Endothelial cell of umbilical vein (primary cell): ENCODE measurements at regions not wholly inside any gene's neighbourhood (a gene's known extent, or its start where the extent isn't known, plus 50 kb on each side); places are given as distances from the start of the nearest gene placed in this dataset.

ENCODE experiments used
- BruUV-seq: library from RNA; stranded (reverse); fragments of 400-500 nt; replicated peaks from 2 replicates; lab custom pipeline; 2021; lab: Mats Ljungman, UMichigan
- CTCF ChIA-PET: fragments of 300-600, 350-600 bp; sonication (Branson Sonifier 250); formaldehyde crosslinking; loops from one replicate; lab custom pipeline; 2021; ENCODE audit warnings: antibody characterized with exemption, inconsistent platforms; lab: Charles Lee
- POLR2A ChIA-PET: fragments of 300-600, 350-600 bp; sonication (Branson Sonifier 250); formaldehyde crosslinking; loops from one replicate; lab custom pipeline; 2021; ENCODE audit warnings: antibody characterized with exemption, inconsistent platforms; lab: Charles Lee
- DNase-seq: peaks from one replicate; pipeline ENCODE4 v3.0.0-alpha.2; 2011; ENCODE audit warnings: low read depth, low spot score
- FAIRE-seq: peaks from 2 replicates; lab custom pipeline; 2011; peaks lifted over from hg19 to GRCh38; lab: Jason Lieb, UNC
- H2AFZ ChIP-seq: 2 replicates; pipeline ENCODE4 v1.6.0; 2012; ENCODE audit warnings: low read depth, low read length, control low read depth, inconsistent platforms
- H3K27ac ChIP-seq: 2 replicates; pipeline ENCODE4 v1.5.1; 2011; ENCODE audit warnings: low read depth, mild to moderate bottlenecking, control low read depth, low read length, moderate library complexity; ENCODE audit not compliant: insufficient read depth
- H3K27me3 ChIP-seq, 2 experiments: 2 replicates each; pipeline versions ENCODE4 v1.6.0 to v1.6.1; 2011; ENCODE audit warnings: low read length in 2 of 2, mixed read lengths in 1 of 2; ENCODE audit not compliant: control insufficient read depth in 2 of 2, insufficient read depth in 2 of 2
- H3K36me3 ChIP-seq, 2 experiments: 2 replicates in 1 of 2; 3 replicates in 1 of 2; pipeline ENCODE4 v1.5.1; 2011; ENCODE audit warnings: low read length in 2 of 2, mild to moderate bottlenecking in 1 of 2, moderate library complexity in 1 of 2; ENCODE audit not compliant: control insufficient read depth in 2 of 2, insufficient read depth in 2 of 2; ENCODE audit errors: extremely low read depth in 1 of 2
- H3K4me1 ChIP-seq: 3 replicates; pipeline ENCODE4 v1.5.1; 2011; ENCODE audit warnings: mild to moderate bottlenecking, low read length; ENCODE audit not compliant: control insufficient read depth, insufficient read depth; ENCODE audit errors: extremely low read depth
- H3K4me2 ChIP-seq: 2 replicates; pipeline ENCODE4 v1.6.1; 2011; ENCODE audit warnings: low read length, control low read depth, mixed read lengths; ENCODE audit not compliant: insufficient read depth
- H3K4me3 ChIP-seq, 3 experiments: fragments of 200-600 bp in 1 of 3; sonication (generic), shearing (Covaris generic) in 1 of 3; replicated peaks in 1 of 3; 2 replicates each; pipeline ENCODE4 v1.5.1; 2011 to 2016; ENCODE audit warnings: control low read depth in 3 of 3, low read length in 3 of 3, mild to moderate bottlenecking in 2 of 3, inconsistent platforms in 1 of 3, low read depth in 1 of 3, moderate library complexity in 1 of 3; ENCODE audit not compliant: insufficient read depth in 1 of 3
- H3K79me2 ChIP-seq: 2 replicates; pipeline ENCODE4 v1.6.0; 2012; ENCODE audit warnings: low read length, inconsistent platforms; ENCODE audit not compliant: control insufficient read depth, insufficient read depth
- H3K9ac ChIP-seq: replicated peaks from 2 replicates; pipeline ENCODE3; 2011; ENCODE audit warnings: low read length, control low read depth; ENCODE audit not compliant: insufficient read depth; ENCODE audit errors: extremely low read depth
- H3K9me1 ChIP-seq: replicated peaks from 3 replicates; pipeline ENCODE4 v1.6.0; 2011; ENCODE audit warnings: mild to moderate bottlenecking, low read length; ENCODE audit not compliant: control insufficient read depth, insufficient read depth; ENCODE audit errors: extremely low read depth
- H3K9me3 ChIP-seq: replicated peaks from 2 replicates; pipeline ENCODE4 v1.5.1; 2012; ENCODE audit warnings: low read length, inconsistent platforms; ENCODE audit not compliant: control insufficient read depth, insufficient read depth
- H4K20me1 ChIP-seq: replicated peaks from 2 replicates; pipeline ENCODE3; 2011; ENCODE audit warnings: mild to moderate bottlenecking, low read length; ENCODE audit not compliant: control insufficient read depth, insufficient read depth; ENCODE audit errors: extremely low read depth
- CTCF ChIP-seq, 2 donors: IDR thresholded peaks; 1 replicate in 1 of 2; 2 replicates in 1 of 2; pipeline ENCODE4 v1.5.1; 2011; ENCODE audit warnings: low read length in 2 of 2, mild to moderate bottlenecking in 2 of 2, moderate library complexity in 2 of 2, control low read depth in 1 of 2, inconsistent platforms in 1 of 2, low read depth in 1 of 2; ENCODE audit not compliant: insufficient read depth in 1 of 2; ENCODE audit errors: extremely low read depth in 1 of 2
- EZH2 ChIP-seq: IDR thresholded peaks from 2 replicates; pipeline ENCODE4 v1.6.1; 2012; ENCODE audit warnings: borderline replicate concordance, low read depth, mild to moderate bottlenecking, moderate library complexity, low read length, inconsistent platforms; ENCODE audit not compliant: severe bottlenecking
- FOS ChIP-seq: IDR thresholded peaks from 2 replicates; pipeline ENCODE4 v1.6.1; 2011; ENCODE audit warnings: mild to moderate bottlenecking, low read length, moderate library complexity, borderline replicate concordance; ENCODE audit not compliant: insufficient read depth
- GATA2 ChIP-seq: IDR thresholded peaks from 2 replicates; pipeline ENCODE4 v1.7.0; 2011; ENCODE audit warnings: low read depth, mild to moderate bottlenecking, moderate library complexity, mixed read lengths, low read length; ENCODE audit not compliant: insufficient read length, insufficient read depth
- JUN ChIP-seq: IDR thresholded peaks from 2 replicates; pipeline ENCODE4 v1.6.1; 2011; ENCODE audit warnings: borderline replicate concordance, low read depth; ENCODE audit not compliant: insufficient read length, insufficient read depth
- MAX ChIP-seq: IDR thresholded peaks from 2 replicates; pipeline ENCODE4 v1.6.1; 2011; ENCODE audit not compliant: insufficient read depth, insufficient read length
- MYC ChIP-seq: IDR thresholded peaks from one replicate; pipeline ENCODE4 v1.6.1; 2011; ENCODE audit warnings: mild to moderate bottlenecking, low read depth, low read length
- POLR2A ChIP-seq: IDR thresholded peaks from 2 replicates; pipeline ENCODE4 v1.6.1; 2012; ENCODE audit warnings: low read depth, mild to moderate bottlenecking, control low read depth, low read length
- POLR2AphosphoS5 ChIP-seq: IDR thresholded peaks from 2 replicates; pipeline ENCODE4 v1.6.1; 2012; ENCODE audit warnings: low read depth, mild to moderate bottlenecking, control low read depth, low read length, moderate library complexity; ENCODE audit not compliant: insufficient read depth
- dilution Hi-C: fragments of 300-500 bp; cut with MboI; formaldehyde crosslinking; loops from one replicate; pipeline ENCODE4 v1.15.0; 2019; ENCODE audit warnings: low sequenced_read_pairs; ENCODE audit not compliant: extremely low pct_ligation_motif_present
- intact Hi-C: fragments of 100-400 bp; cut with micrococcal nuclease; formaldehyde crosslinking; loops from one replicate; pipeline ENCODE4 v1.10.0; 2022

- DNase-seq (no peak), FAIRE-seq (no peak)
- intact Hi-C loops (loop anchor here (10.0 kb wide), 1 partner anchor 1178 kb away; no protein-coding TSS in a partner anchor), dilution Hi-C loops (no loop called here)
- H3K27ac ChIP-seq = no peak overlapping the region
- no peaks in the 10 kb centered on the region for H3K36me3 ChIP-seq
- BruUV-seq = no TSS peak
- ChIA-PET CTCF (interaction anchor here (1.0 kb wide), 1 partner anchor 15 kb away, joined by 3 read pairs; no protein-coding TSS in a partner anchor), POLR2A (no interaction called here)
- peaks cover 2% of the 10 kb centered on the region for H3K4me1 ChIP-seq
- H3K4me3 ChIP-seq = no peak overlapping the region
- no peaks in the 10 kb centered on the region for H3K79me2 ChIP-seq
- TF ChIP-seq GATA2 (no peak), MYC (no peak), EZH2 (no peak), CTCF (IDR thresholded peaks at IDR 0.05; ENCODE audit: extremely low read depth in 1 of 2, insufficient read depth in 1 of 2, low read depth in 1 of 2, low read length in 2 of 2) (no peak), POLR2A (no peak), FOS (no peak), JUN (no peak), MAX (no peak), POLR2AphosphoS5 (no peak)
- no peaks in the 10 kb centered on the region for H3K9me3 ChIP-seq
- H4K20me1 ChIP-seq = no peaks in the 10 kb centered on the region
- no peaks in the 10 kb centered on the region for H3K27me3 ChIP-seq
- H3K9me1 ChIP-seq = no peaks in the 10 kb centered on the region
- no peak overlapping the region for H3K4me2 ChIP-seq
- no peak overlapping the region for H2AFZ ChIP-seq
- no peak overlapping the region for H3K9ac ChIP-seq
Measured at GRCh38 chr12:124183172-124183571, 111.7 kb upstream of the RFLNA start.
